ENCODE measurements at regions not wholly inside any gene's neighbourhood (a gene's known extent, or its start where the extent isn't known, plus 50 kb on each side); places are given as distances from the start of the nearest gene placed in this dataset.

DNA sequence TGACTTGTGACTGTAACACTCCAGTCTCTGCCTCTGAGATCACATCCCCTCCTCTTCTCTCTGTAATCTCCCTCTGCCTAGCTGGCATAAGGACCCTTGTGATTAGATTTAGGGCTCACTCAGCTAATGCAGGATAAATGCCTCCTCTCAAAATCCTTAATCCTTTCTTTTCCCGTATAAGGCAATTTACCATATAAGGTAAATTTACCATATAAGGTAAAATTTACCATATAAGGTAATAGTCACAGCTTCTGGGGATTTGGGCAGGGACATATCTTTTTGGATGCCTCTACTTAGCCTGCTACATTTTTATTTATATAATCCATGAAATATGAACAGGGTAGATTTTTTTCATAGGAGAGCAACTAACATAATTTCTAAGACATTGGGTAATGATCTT is 318.0 kb upstream of the PUM3 start:
- no peak overlapping the region for H3K4me2 ChIP-seq
- no peak for TF ChIP-seq Cebpa-rat (IDR thresholded peaks at IDR 0.05)
- no peaks in the 10 kb centered on the region for H4K20me1 ChIP-seq
- no peak overlapping the region for H3K9ac ChIP-seq
- no peak overlapping the region for H3K4me3 ChIP-seq
- H3K27me3 ChIP-seq, result no peaks in the 10 kb centered on the region
- no peaks in the 10 kb centered on the region for H3K36me3 ChIP-seq
- no peaks in the 10 kb centered on the region for H3K4me1 ChIP-seq
- no peak overlapping the region for H3K27ac ChIP-seq
- no peaks in the 10 kb centered on the region for H3K9me3 ChIP-seq

DNA sequence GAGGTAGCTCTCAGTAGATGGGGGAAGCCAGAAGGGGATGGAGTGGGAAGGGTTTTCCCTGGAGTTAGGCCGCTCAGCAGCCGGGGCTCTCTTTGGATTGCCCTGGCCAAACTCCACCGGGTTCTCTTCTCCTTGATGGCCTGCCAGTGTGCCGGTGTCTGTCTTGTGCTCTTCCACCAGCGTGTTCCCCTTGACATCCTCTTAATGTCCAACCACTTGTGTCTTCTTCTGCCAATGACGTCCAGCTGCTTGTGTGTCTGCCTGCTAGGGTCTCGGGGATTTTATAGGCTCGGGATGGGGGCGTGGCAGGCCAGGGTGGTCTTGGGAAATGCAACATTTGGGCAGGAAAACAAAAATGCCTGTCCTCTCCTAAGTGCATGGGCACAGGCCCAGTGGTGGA is 313.1 kb upstream of the PUM3 start:
- no peak overlapping the region for H3K4me3 ChIP-seq
- H3K36me3 ChIP-seq, result no peaks in the 10 kb centered on the region
- TF ChIP-seq Cebpa-rat (IDR thresholded peaks at IDR 0.05), result no peak
- no peak overlapping the region for H3K27ac ChIP-seq
- H3K9me3 ChIP-seq, result no peaks in the 10 kb centered on the region
- no peak overlapping the region for H3K9ac ChIP-seq
- no peaks in the 10 kb centered on the region for H4K20me1 ChIP-seq
- H3K4me1 ChIP-seq, result no peaks in the 10 kb centered on the region
- no peaks in the 10 kb centered on the region for H3K27me3 ChIP-seq
- H3K4me2 ChIP-seq, result no peak overlapping the region

DNA sequence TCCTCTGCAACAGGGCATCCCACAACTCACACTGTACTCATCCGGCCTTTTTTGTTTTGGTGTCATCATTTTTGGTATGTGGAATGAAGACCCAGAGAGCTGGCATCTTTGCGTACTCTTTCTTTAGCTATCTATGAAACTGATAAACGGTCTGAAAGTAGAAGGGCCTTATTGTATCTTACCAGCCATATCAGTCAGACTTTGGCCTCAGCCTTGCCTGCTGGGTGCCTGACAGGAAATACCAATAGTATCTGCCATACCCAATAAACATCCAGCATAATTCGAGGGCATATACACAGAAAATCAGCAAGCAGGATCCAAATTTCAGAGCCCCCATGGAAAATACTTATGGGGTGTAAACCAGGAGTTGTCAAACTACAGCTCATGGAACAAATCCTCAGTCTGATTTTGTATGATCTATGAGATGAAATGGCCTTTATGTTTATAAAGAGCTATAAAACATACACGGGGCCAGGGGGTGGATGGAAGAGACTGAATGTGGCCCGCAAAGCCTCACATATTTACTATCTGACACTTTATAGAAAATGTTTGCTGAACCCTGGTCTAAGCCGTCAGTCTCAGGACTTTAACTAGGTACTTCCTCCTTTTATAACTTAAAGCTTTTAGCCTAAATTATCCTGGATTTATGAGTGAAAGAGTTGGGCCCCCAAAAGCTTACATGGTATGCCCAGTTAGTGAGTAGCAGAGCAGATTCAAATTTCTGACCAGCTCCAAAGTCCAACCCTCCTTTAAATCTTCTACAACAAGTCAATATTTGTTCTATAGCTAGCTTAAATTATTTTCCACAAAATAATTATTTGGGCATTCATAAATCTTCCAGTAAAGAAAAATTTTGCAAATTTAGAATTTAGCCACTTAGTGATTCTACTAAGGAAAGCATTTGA is 308.0 kb upstream of the PUM3 start:
- Histone ChIP-seq H3K36me3 (no peaks in the 10 kb centered on the region), H3K4me3 (no peak overlapping the region), H3K4me1 (no peaks in the 10 kb centered on the region), H4K20me1 (no peaks in the 10 kb centered on the region), H3K9me3 (no peaks in the 10 kb centered on the region), H3K27ac (no peak overlapping the region), H3K9ac (no peak overlapping the region), H3K27me3 (no peaks in the 10 kb centered on the region), H3K4me2 (no peak overlapping the region)
- TF ChIP-seq Cebpa-rat (IDR thresholded peaks at IDR 0.05), result no peak

DNA sequence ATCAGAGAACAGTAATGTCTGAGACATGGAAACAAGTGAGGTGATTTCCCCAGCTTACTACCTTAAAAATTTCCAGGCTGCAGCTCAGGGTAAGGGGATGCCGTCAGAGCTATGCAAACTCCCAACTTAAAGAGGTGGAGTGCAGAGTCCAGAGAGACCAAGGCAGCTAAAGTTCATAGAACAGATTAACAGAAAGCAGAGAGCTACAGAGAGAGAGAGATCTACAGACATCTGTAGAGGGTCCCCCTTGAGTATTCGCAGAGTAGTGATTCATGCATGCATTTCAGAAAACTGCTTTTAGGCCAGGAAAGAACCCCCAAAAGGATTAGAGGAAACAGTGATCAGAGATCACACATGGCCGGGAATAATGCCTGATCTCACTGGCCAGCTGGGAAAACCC is 306.2 kb upstream of the PUM3 start:
- Histone ChIP-seq H3K27ac (no peak overlapping the region), H3K9me3 (no peaks in the 10 kb centered on the region), H3K27me3 (no peaks in the 10 kb centered on the region), H3K9ac (no peak overlapping the region), H4K20me1 (no peaks in the 10 kb centered on the region), H3K4me2 (no peak overlapping the region), H3K36me3 (no peaks in the 10 kb centered on the region), H3K4me1 (no peaks in the 10 kb centered on the region), H3K4me3 (no peak overlapping the region)
- no peak for TF ChIP-seq Cebpa-rat (IDR thresholded peaks at IDR 0.05)

DNA sequence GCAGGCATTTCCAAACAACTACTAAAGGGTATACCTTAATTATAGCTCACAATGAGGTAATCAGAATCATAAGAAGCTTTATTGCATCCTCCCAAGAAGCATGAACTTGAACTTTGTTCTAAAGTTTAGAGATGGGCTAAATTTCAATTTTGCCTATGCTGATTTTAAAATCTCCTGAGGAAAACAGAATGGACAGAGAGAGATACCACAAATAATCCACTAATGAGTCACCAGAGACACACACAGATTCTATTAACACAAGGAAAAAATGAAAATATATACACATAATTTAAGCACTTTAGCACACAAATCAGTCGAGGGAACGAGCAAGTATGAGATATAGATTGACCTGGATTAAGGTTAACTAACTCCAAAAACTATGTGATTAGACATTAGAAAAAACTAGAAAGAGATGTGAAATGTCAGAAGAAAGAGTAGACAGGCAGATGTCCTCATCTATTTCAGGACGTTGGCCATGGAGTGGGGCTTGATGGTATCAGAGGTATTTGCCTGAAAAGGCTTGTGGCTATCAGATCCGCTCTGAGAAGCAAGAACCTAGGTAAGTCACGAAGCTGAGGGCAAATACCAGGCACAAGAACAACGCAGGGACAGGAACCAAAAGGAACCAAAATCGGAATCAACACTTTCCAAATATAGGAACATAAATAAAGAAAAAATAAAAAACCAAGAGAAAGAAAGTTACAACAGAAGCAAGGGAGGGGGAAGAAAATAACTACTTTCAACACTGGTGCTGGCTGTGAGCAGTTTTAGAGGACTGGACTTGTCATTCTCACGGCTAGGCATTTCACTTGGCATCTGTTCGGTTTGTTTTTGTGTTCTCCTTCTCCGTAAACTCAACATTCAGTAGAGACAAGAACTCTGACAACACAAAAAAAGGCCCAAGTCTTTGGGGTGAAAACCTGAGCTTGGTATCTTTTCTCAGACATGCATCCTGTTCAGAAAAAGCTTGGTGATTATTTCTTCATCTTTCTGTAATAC is 294.6 kb upstream of the PUM3 start:
- no peaks in the 10 kb centered on the region for H3K36me3 ChIP-seq
- no peak overlapping the region for H3K27ac ChIP-seq
- H3K4me3 ChIP-seq, result no peak overlapping the region
- TF ChIP-seq Cebpa-rat (IDR thresholded peaks at IDR 0.05), result no peak
- no peaks in the 10 kb centered on the region for H3K4me1 ChIP-seq
- no peaks in the 10 kb centered on the region for H3K27me3 ChIP-seq
- H4K20me1 ChIP-seq, result no peaks in the 10 kb centered on the region
- no peak overlapping the region for H3K9ac ChIP-seq
- no peak overlapping the region for H3K4me2 ChIP-seq
- peaks cover 9% of the 10 kb centered on the region for H3K9me3 ChIP-seq

DNA sequence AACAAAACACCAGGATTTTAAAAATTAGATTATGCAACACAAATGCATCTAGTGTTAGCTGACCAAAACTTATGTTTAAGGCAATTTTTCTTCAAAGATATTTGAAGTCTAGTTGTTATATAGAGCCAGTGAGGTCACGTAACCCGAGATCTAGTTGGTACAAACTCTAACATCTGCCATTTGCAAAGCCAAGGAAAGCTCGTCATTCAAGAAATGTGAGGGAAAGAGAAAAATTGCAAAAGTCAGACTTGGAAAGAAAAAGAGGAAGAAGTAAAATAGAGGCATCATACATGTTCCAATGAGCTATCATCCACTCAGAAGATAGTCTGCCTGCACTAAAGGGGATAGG is 293.4 kb upstream of the PUM3 start:
- no peaks in the 10 kb centered on the region for H3K36me3 ChIP-seq
- peaks cover 9% of the 10 kb centered on the region for H3K9me3 ChIP-seq
- H3K4me2 ChIP-seq, result no peak overlapping the region
- no peaks in the 10 kb centered on the region for H4K20me1 ChIP-seq
- H3K9ac ChIP-seq, result no peak overlapping the region
- H3K27ac ChIP-seq, result no peak overlapping the region
- H3K4me3 ChIP-seq, result no peak overlapping the region
- H3K4me1 ChIP-seq, result no peaks in the 10 kb centered on the region
- H3K27me3 ChIP-seq, result no peaks in the 10 kb centered on the region
- TF ChIP-seq Cebpa-rat (IDR thresholded peaks at IDR 0.05), result no peak

DNA sequence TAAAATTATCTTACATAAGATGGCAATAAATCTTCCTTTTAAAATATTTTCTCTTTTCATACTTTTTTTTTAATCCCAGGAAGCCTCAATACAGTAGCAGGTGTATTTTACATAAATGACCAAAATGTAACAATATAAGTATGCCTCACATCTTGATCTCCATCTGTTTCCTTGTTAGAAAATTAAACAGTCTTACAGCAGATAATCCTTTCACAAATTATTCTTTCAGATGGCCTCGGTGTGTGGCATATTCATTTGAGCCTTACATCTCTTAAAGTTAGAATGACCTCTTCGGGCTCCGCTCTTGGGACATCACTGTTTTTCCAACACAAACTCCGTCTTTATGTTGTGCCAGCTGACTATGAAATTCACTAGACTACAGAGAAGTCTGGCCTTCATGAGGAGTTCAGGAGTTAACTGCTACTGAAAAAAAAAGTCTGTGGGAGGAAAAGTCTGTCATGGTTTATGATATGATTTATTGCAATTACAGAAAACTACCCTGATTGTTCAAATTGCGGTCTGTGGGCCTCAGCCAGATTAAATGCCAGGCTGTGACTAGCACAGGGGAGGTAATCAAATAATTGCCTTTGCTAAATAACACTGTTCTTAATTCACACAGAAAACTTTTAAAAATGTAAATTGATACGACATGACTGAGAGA is 292.9 kb upstream of the PUM3 start:
- no peak for TF ChIP-seq Cebpa-rat (IDR thresholded peaks at IDR 0.05)
- Histone ChIP-seq H3K9ac (no peak overlapping the region), H3K27ac (no peak overlapping the region), H3K4me2 (no peak overlapping the region), H3K9me3 (peaks cover 9% of the 10 kb centered on the region), H4K20me1 (no peaks in the 10 kb centered on the region), H3K4me3 (no peak overlapping the region), H3K27me3 (no peaks in the 10 kb centered on the region), H3K36me3 (no peaks in the 10 kb centered on the region), H3K4me1 (no peaks in the 10 kb centered on the region)

DNA sequence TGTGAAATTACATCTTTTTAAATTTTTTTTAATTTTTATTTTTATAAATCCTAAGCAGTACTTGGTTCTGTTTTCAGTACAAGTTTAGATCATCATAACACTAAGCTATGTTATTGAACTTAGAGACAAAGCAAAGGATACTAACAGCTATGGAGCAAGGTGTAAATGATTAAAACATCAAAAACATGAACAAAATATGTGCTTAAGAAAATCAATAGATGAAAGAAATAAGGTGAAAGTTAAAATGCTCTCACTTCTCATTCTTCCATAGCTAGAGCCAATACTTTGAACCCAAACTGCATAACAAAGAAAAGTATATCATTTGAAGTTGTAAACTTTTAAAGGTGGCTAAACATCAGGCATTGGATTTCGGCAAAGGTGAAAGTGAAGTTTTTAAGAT is 292.3 kb upstream of the PUM3 start:
- H3K36me3 ChIP-seq, result no peaks in the 10 kb centered on the region
- H3K9ac ChIP-seq, result no peak overlapping the region
- peaks cover 9% of the 10 kb centered on the region for H3K9me3 ChIP-seq
- H3K4me1 ChIP-seq, result no peaks in the 10 kb centered on the region
- H3K27ac ChIP-seq, result no peak overlapping the region
- TF ChIP-seq Cebpa-rat (IDR thresholded peaks at IDR 0.05), result no peak
- no peak overlapping the region for H3K4me3 ChIP-seq
- no peak overlapping the region for H3K4me2 ChIP-seq
- H4K20me1 ChIP-seq, result no peaks in the 10 kb centered on the region
- H3K27me3 ChIP-seq, result no peaks in the 10 kb centered on the region

DNA sequence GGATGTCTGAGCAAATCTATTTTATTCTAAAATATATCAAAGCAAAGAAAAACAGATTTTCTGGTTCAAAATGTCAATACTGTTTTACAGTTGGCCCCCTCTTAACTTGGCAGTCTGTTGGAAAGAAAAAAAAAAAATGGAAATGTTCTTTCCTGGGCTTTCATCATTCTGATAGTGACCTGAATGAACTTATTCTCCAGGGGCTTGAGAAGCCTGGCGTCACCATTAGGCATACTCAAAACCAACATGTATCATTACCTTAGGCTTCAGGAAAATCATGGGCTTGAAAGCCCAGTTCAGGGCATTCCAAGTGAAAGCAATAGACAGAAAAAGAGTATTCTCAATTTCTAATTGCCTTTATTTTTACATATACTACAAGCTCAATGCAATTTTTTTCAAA is 283.7 kb upstream of the PUM3 start:
- Histone ChIP-seq H3K36me3 (no peaks in the 10 kb centered on the region), H3K4me3 (no peak overlapping the region), H3K4me1 (no peaks in the 10 kb centered on the region), H3K9ac (no peak overlapping the region), H4K20me1 (no peaks in the 10 kb centered on the region), H3K4me2 (no peak overlapping the region), H3K9me3 (no peaks in the 10 kb centered on the region; the same call in none of the 2 replicates), H3K27ac (no peak overlapping the region), H3K27me3 (no peaks in the 10 kb centered on the region)
- no peak for TF ChIP-seq Cebpa-rat (IDR thresholded peaks at IDR 0.05)
